ENCODE measurements at regions not wholly inside any gene's neighbourhood (a gene's known extent, or its start where the extent isn't known, plus 50 kb on each side); places are given as distances from the start of the nearest gene placed in this dataset.

GRCh38 chr18:22469926-22470247 lies 52.2 kb upstream of the CTAGE1 start:
- TF ChIP-seq PRRX2 (CRISPR knock-in tag; IDR thresholded peaks at IDR 0.05) (no peak), ATF3 (CRISPR knock-in tag; conservative IDR thresholded peaks at IDR 0.05) (no peak), CREM (CRISPR knock-in tag; IDR thresholded peaks at IDR 0.05) (no peak)
- TF ChIP-seq, protein P1, sequence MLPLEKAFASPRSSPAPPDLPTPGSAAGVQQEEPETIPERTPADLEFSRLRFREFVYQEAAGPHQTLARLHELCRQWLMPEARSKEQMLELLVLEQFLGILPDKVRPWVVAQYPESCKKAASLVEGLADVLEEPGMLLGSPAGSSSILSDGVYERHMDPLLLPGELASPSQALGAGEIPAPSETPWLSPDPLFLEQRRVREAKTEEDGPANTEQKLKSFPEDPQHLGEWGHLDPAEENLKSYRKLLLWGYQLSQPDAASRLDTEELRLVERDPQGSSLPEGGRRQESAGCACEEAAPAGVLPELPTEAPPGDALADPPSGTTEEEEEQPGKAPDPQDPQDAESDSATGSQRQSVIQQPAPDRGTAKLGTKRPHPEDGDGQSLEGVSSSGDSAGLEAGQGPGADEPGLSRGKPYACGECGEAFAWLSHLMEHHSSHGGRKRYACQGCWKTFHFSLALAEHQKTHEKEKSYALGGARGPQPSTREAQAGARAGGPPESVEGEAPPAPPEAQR (CRISPR knock-in tag; IDR thresholded peaks at IDR 0.05), result no peak
- TF ChIP-seq, protein P2, sequence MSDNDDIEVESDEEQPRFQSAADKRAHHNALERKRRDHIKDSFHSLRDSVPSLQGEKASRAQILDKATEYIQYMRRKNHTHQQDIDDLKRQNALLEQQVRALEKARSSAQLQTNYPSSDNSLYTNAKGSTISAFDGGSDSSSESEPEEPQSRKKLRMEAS (CRISPR knock-in tag; IDR thresholded peaks at IDR 0.05), result no peak
- Mint-ChIP-seq H3K36me3 (peaks cover 2% of the 10 kb centered on the region; the same call in 1 of the 2 replicates), H3K27ac (no peak overlapping the region), H3K4me1 (peaks cover 21% of the 10 kb centered on the region), H3K9me3 (no peaks in the 10 kb centered on the region), H3K27me3 (ENCODE audit: low read depth) (no peaks in the 10 kb centered on the region; the same call in 1 of the 2 replicates), H3K4me3 (no peak overlapping the region)
- DNase-seq (ENCODE audit: low spot score), result no peak
- ATAC-seq, result no peak
- POLR2A ChIA-PET, result no interaction called here
- CTCF ChIA-PET, result no interaction called here

DNA sequence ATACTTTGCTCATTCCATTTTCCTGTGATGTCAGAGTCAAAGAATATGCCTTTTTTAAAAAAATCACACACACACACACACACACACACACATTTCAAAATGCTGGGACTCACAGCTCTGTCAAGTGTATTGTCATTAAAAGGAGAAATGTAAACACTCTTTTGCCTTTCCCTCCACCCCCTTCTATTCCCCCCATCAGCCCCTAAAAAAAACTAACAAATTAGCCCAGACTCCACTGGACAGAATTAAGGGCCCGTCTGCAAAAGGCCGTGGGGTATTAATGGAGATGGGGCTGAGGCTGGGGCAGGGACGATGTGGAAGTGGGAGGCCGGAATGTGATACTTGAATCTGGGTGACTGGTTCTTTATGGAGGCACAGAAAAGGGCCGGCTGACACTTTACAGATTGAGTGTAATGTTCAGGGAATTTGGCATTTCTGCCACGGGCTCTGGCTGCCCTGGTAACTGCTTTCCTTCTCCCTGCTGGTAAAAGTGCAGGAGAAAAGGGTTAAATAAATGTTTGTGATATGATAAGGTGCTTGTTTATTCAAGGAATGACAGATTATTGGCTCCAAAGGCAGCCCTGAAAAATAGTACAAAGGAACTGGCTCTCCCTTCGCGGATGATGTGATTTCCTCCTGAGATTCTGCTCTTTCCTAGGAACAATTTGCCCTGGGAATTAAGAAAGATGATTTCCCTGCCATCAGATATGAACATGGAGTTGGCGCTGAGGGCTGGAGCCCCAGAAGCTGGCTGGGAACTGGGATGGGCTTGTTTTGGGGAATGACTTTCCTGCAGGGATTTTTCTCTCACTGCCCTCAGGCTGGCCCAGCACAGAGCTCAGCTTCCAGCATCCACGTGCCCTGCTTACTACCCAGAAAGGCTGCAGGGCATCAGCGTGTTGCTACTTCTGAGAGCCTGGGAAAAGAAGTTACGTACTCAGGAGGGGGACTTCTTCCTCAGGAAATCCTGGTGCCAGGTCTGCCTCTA lies 52.8 kb upstream of the CTAGE1 start:
- Mint-ChIP-seq H3K9me3 (no peaks in the 10 kb centered on the region), H3K4me1 (peaks cover 21% of the 10 kb centered on the region), H3K27ac (no peak overlapping the region), H3K36me3 (peaks cover 2% of the 10 kb centered on the region; the same call in 1 of the 2 replicates), H3K27me3 (ENCODE audit: low read depth) (no peaks in the 10 kb centered on the region; the same call in 1 of the 2 replicates), H3K4me3 (no peak overlapping the region)
- DNase-seq (ENCODE audit: low spot score) (no peak), ATAC-seq (no peak; the same call in 1 of the 2 replicates)
- POLR2A ChIA-PET, result no interaction called here
- CTCF ChIA-PET, result interaction anchor here (0.8 to 1.7 kb wide), 3 partner anchors 10 to 92 kb away, joined by 3 read pairs; no protein-coding TSS in a partner anchor
- TF ChIP-seq USF2 (CRISPR knock-in tag; IDR thresholded peaks at IDR 0.05), result no peak
- TF ChIP-seq ZNF423 (CRISPR knock-in tag; IDR thresholded peaks at IDR 0.05), result no peak
- no peak for TF ChIP-seq IRF2 (CRISPR knock-in tag; IDR thresholded peaks at IDR 0.05; ENCODE audit: borderline replicate concordance, low read depth)
- TF ChIP-seq, protein P3, sequence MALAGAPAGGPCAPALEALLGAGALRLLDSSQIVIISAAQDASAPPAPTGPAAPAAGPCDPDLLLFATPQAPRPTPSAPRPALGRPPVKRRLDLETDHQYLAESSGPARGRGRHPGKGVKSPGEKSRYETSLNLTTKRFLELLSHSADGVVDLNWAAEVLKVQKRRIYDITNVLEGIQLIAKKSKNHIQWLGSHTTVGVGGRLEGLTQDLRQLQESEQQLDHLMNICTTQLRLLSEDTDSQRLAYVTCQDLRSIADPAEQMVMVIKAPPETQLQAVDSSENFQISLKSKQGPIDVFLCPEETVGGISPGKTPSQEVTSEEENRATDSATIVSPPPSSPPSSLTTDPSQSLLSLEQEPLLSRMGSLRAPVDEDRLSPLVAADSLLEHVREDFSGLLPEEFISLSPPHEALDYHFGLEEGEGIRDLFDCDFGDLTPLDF (CRISPR knock-in tag; IDR thresholded peaks at IDR 0.05), result no peak
- no peak for TF ChIP-seq NFE2L1 (CRISPR knock-in tag; IDR thresholded peaks at IDR 0.05)
- TF ChIP-seq ZNF232 (CRISPR knock-in tag; IDR thresholded peaks at IDR 0.05), result no peak
- TF ChIP-seq, protein P4, sequence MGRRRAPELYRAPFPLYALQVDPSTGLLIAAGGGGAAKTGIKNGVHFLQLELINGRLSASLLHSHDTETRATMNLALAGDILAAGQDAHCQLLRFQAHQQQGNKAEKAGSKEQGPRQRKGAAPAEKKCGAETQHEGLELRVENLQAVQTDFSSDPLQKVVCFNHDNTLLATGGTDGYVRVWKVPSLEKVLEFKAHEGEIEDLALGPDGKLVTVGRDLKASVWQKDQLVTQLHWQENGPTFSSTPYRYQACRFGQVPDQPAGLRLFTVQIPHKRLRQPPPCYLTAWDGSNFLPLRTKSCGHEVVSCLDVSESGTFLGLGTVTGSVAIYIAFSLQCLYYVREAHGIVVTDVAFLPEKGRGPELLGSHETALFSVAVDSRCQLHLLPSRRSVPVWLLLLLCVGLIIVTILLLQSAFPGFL (CRISPR knock-in tag; IDR thresholded peaks at IDR 0.05; ENCODE audit: borderline replicate concordance), result no peak
- TF ChIP-seq ZNF416 (CRISPR knock-in tag; IDR thresholded peaks at IDR 0.05), result no peak
- no peak for TF ChIP-seq CREB1 (CRISPR knock-in tag; IDR thresholded peaks at IDR 0.05)
- no peak for TF ChIP-seq GTF2I (CRISPR knock-in tag; conservative IDR thresholded peaks at IDR 0.05)
- TF ChIP-seq, protein P5, sequence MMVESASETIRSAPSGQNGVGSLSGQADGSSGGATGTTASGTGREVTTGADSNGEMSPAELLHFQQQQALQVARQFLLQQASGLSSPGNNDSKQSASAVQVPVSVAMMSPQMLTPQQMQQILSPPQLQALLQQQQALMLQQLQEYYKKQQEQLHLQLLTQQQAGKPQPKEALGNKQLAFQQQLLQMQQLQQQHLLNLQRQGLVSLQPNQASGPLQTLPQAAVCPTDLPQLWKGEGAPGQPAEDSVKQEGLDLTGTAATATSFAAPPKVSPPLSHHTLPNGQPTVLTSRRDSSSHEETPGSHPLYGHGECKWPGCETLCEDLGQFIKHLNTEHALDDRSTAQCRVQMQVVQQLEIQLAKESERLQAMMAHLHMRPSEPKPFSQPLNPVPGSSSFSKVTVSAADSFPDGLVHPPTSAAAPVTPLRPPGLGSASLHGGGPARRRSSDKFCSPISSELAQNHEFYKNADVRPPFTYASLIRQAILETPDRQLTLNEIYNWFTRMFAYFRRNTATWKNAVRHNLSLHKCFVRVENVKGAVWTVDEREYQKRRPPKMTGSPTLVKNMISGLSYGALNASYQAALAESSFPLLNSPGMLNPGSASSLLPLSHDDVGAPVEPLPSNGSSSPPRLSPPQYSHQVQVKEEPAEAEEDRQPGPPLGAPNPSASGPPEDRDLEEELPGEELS (CRISPR knock-in tag; IDR thresholded peaks at IDR 0.05), result no peak
- TF ChIP-seq FOXP1 (CRISPR knock-in tag; IDR thresholded peaks at IDR 0.05; ENCODE audit: borderline replicate concordance), result no peak
- TF ChIP-seq, protein P6, sequence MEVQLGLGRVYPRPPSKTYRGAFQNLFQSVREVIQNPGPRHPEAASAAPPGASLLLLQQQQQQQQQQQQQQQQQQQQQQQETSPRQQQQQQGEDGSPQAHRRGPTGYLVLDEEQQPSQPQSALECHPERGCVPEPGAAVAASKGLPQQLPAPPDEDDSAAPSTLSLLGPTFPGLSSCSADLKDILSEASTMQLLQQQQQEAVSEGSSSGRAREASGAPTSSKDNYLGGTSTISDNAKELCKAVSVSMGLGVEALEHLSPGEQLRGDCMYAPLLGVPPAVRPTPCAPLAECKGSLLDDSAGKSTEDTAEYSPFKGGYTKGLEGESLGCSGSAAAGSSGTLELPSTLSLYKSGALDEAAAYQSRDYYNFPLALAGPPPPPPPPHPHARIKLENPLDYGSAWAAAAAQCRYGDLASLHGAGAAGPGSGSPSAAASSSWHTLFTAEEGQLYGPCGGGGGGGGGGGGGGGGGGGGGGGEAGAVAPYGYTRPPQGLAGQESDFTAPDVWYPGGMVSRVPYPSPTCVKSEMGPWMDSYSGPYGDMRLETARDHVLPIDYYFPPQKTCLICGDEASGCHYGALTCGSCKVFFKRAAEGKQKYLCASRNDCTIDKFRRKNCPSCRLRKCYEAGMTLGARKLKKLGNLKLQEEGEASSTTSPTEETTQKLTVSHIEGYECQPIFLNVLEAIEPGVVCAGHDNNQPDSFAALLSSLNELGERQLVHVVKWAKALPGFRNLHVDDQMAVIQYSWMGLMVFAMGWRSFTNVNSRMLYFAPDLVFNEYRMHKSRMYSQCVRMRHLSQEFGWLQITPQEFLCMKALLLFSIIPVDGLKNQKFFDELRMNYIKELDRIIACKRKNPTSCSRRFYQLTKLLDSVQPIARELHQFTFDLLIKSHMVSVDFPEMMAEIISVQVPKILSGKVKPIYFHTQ (CRISPR knock-in tag; IDR thresholded peaks at IDR 0.05), result no peak
- TF ChIP-seq ATF6 (CRISPR knock-in tag; IDR thresholded peaks at IDR 0.05), result no peak
- TF ChIP-seq GRHL2 (CRISPR knock-in tag; IDR thresholded peaks at IDR 0.05; ENCODE audit: insufficient replicate concordance, severe bottlenecking), result no peak
- TF ChIP-seq ETV6 (CRISPR knock-in tag; IDR thresholded peaks at IDR 0.05), result no peak

Data from WTC11 (cell line).